Breast epithelium (tissue), 3 donors: ENCODE measurements at regions not wholly inside any gene's neighbourhood (a gene's known extent, or its start where the extent isn't known, plus 50 kb on each side); places are given as distances from the start of the nearest gene placed in this dataset.

Experiments
- POLR2AphosphoS5 ChIP-seq, 3 donors: sonication (generic); formaldehyde crosslinking; IDR thresholded peaks; one replicate each; pipeline ENCODE4 v1.6.1; 2017; ENCODE audit warnings: antibody characterized with exemption in 3 of 3
- TF ChIP-seq, protein P1 (sequence below), 3 donors: fragments of 450-650 bp; IDR thresholded peaks; one replicate each; pipeline ENCODE4 v1.5.1; 2016 to 2017; ENCODE audit warnings: antibody characterized with exemption in 3 of 3, mild to moderate bottlenecking in 3 of 3, moderate library complexity in 3 of 3

DNA sequence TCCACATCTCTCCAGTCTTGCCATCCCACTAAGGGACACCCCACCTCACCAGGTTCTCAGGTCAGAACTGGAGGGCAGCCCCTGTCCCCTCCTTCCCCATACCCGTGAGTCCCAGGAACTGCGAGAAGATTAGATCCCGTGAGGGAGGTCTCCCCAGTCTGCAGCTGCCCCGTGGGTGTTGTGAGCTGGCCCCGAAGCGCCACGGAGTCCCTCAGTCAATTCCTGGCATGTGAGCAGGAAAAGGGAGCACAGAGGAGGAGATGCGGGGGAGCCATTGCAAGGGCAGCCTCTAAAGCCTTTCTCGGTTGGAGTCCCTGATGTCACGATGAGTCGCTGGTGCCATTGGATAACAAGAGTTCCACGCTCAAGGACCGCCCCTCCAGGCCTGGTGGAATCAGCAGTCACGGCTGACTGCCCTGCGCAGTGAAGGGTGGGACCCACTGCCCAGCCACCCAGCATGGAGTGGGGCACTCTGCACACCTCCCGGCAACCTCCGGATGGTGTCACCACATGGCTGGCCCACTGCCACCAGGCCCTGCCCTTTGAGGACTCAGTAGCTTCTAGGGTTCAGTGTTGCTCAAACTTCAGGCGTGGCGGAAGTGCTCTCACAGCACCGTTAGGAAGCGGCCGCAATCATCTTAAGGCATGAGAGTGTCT, 434.9 kb upstream of the MYT1L start:
- TF ChIP-seq, protein P1, sequence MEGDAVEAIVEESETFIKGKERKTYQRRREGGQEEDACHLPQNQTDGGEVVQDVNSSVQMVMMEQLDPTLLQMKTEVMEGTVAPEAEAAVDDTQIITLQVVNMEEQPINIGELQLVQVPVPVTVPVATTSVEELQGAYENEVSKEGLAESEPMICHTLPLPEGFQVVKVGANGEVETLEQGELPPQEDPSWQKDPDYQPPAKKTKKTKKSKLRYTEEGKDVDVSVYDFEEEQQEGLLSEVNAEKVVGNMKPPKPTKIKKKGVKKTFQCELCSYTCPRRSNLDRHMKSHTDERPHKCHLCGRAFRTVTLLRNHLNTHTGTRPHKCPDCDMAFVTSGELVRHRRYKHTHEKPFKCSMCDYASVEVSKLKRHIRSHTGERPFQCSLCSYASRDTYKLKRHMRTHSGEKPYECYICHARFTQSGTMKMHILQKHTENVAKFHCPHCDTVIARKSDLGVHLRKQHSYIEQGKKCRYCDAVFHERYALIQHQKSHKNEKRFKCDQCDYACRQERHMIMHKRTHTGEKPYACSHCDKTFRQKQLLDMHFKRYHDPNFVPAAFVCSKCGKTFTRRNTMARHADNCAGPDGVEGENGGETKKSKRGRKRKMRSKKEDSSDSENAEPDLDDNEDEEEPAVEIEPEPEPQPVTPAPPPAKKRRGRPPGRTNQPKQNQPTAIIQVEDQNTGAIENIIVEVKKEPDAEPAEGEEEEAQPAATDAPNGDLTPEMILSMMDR (IDR thresholded peaks at IDR 0.05), result no peak
- no peak for TF ChIP-seq POLR2AphosphoS5 (IDR thresholded peaks at IDR 0.05)
